Upper lobe of left lung (tissue), 6 donors: ENCODE measurements at regions not wholly inside any gene's neighbourhood (a gene's known extent, or its start where the extent isn't known, plus 50 kb on each side); places are given as distances from the start of the nearest gene placed in this dataset.

Experiments used
- ATAC-seq, 2 donors: fragments of 200-7000 bp; cut with Tn5 transposase; one replicate each; pipeline ENCODE4 v1.9.1; 2022; ENCODE audit warnings: mild to moderate bottlenecking in 2 of 2, moderate library complexity in 2 of 2; ENCODE audit not compliant: low FRiP score in 2 of 2
- DNase-seq, 2 donors: peaks; one replicate each; pipeline ENCODE4 v3.0.0-alpha.2; 2019 to 2020
- H3K27ac ChIP-seq, 4 donors: fragments of 200-600 bp; sonication (generic); one replicate each; pipeline ENCODE4 v1.5.1; 2016 to 2019
- H3K27me3 ChIP-seq, 4 donors: fragments of 200-600 bp; sonication (generic); one replicate each; pipeline ENCODE4 v1.5.1; 2017 to 2019
- H3K36me3 ChIP-seq, 4 donors: fragments of 200-600 bp; sonication (generic); one replicate each; pipeline ENCODE4 v1.5.1; 2016 to 2019
- H3K4me1 ChIP-seq, 4 donors: fragments of 200-600 bp; sonication (generic); one replicate each; pipeline ENCODE4 v1.5.1; 2018 to 2019
- H3K4me3 ChIP-seq, 4 donors: fragments of 200-600 bp; sonication (generic); one replicate each; pipeline ENCODE4 v1.5.1; 2017 to 2019; ENCODE audit warnings: mild to moderate bottlenecking in 2 of 4, moderate library complexity in 1 of 4
- H3K9me3 ChIP-seq, 4 donors: fragments of 200-600 bp; sonication (generic); one replicate each; pipeline ENCODE4 v1.5.1; 2018 to 2019
- CTCF ChIP-seq, 6 experiments: fragments of 450-650 bp in 4 of 6; fragments of 200-600 bp in 2 of 6; sonication (generic) in 2 of 6; IDR thresholded peaks; one replicate each; pipeline ENCODE4 v1.5.1; 2016 to 2019; ENCODE audit warnings: antibody characterized with exemption in 6 of 6
- EP300 ChIP-seq, 4 donors: sonication (generic); formaldehyde crosslinking; IDR thresholded peaks; one replicate each; pipeline ENCODE4 v1.5.1; 2017; ENCODE audit warnings: antibody characterized with exemption in 4 of 4, control low read depth in 2 of 4
- POLR2A ChIP-seq, 4 donors: fragments of 450-650 bp; IDR thresholded peaks; one replicate each; pipeline ENCODE4 v1.5.1; 2016 to 2017; ENCODE audit warnings: antibody characterized with exemption in 4 of 4, mild to moderate bottlenecking in 2 of 4
- POLR2AphosphoS5 ChIP-seq, 2 donors: sonication (generic); formaldehyde crosslinking; IDR thresholded peaks; one replicate each; pipeline ENCODE4 v1.5.1; 2017; ENCODE audit warnings: antibody characterized with exemption in 2 of 2
- WGBS, 2 donors: methylation state at CpG; one replicate each; pipeline ENCODE4 v1.1.5; 2017 to 2018; 5-methylcytosine and 5-hydroxymethylcytosine counted together
- donor health status: DM: no; HTN: no; CAD: no; lungs with moderate emphysema.
- donor health status: DM: no; HTN: yes; CAD: no; lungs with severe emphysema.

GRCh38 chr5:174998131-174998730, 273.8 kb downstream of the MSX2 start:
- Histone ChIP-seq H3K27ac (no peak overlapping the region), H3K36me3 (no peaks in the 10 kb centered on the region), H3K27me3 (no peaks in the 10 kb centered on the region), H3K4me1 (no peaks in the 10 kb centered on the region), H3K4me3 (no peak overlapping the region), H3K9me3 (peaks cover 0 to 8% (median 6%) of the 10 kb centered on the region in 4 donors)
- DNase-seq (no peak), ATAC-seq (no peak)
- TF ChIP-seq POLR2AphosphoS5 (IDR thresholded peaks at IDR 0.05): no peak
- no peak for TF ChIP-seq POLR2A (IDR thresholded peaks at IDR 0.05)
- no peak for TF ChIP-seq CTCF (IDR thresholded peaks at IDR 0.05)
- TF ChIP-seq EP300 (IDR thresholded peaks at IDR 0.05): no peak
- 82% methylated on average over 5 of the region's 5 CpGs for WGBS, 2 donors

GRCh38 chr5:174997688-174998087, 273.3 kb downstream of the MSX2 start:
- WGBS, 2 donors: 39 to 43% methylated on average over 1 of the region's 1 CpG

GRCh38 chr5:174996941-174997340, 272.6 kb downstream of the MSX2 start:
- DNase-seq: no peak
- WGBS, 2 donors: 80 to 84% methylated on average over 4 of the region's 4 CpGs
- peaks cover 0 to 8% (median 6%) of the 10 kb centered on the region in 4 donors for H3K9me3 ChIP-seq
- TF ChIP-seq EP300 (IDR thresholded peaks at IDR 0.05) (no peak), CTCF (IDR thresholded peaks at IDR 0.05) (no peak), POLR2AphosphoS5 (IDR thresholded peaks at IDR 0.05) (no peak), POLR2A (IDR thresholded peaks at IDR 0.05) (no peak)
- no peak overlapping the region for H3K27ac ChIP-seq
- no peak for ATAC-seq
- no peak overlapping the region for H3K4me3 ChIP-seq
- H3K36me3 ChIP-seq: no peaks in the 10 kb centered on the region
- no peaks in the 10 kb centered on the region for H3K4me1 ChIP-seq
- H3K27me3 ChIP-seq: no peaks in the 10 kb centered on the region

More at GRCh38 chr5:174997688-174998087, 273.3 kb downstream of the MSX2 start:
- DNase-seq: no peak
- Histone ChIP-seq H3K27ac (no peak overlapping the region), H3K4me1 (no peaks in the 10 kb centered on the region), H3K4me3 (no peak overlapping the region), H3K36me3 (no peaks in the 10 kb centered on the region), H3K27me3 (no peaks in the 10 kb centered on the region), H3K9me3 (peaks cover 0 to 8% (median 6%) of the 10 kb centered on the region in 4 donors)
- no peak for ATAC-seq
- TF ChIP-seq CTCF (IDR thresholded peaks at IDR 0.05) (no peak), POLR2A (IDR thresholded peaks at IDR 0.05) (no peak)

- H3K36me3 ChIP-seq: no peaks in the 10 kb centered on the region
- H3K4me3 ChIP-seq: no peak overlapping the region
- ATAC-seq: no peak
- H3K27me3 ChIP-seq: no peaks in the 10 kb centered on the region
- WGBS, 2 donors: 86 to 87% methylated on average over 3 of the region's 3 CpGs
- TF ChIP-seq POLR2AphosphoS5 (IDR thresholded peaks at IDR 0.05): no peak
- TF ChIP-seq POLR2A (IDR thresholded peaks at IDR 0.05): no peak
- no peak for TF ChIP-seq CTCF (IDR thresholded peaks at IDR 0.05)
- no peak for TF ChIP-seq EP300 (IDR thresholded peaks at IDR 0.05)
- no peak overlapping the region for H3K27ac ChIP-seq
- DNase-seq: no peak
- H3K4me1 ChIP-seq: no peaks in the 10 kb centered on the region
- H3K9me3 ChIP-seq: peaks cover 0 to 8% (median 6%) of the 10 kb centered on the region in 4 donors
Observed at GRCh38 chr5:174995827-174996226, 271.4 kb downstream of the MSX2 start.

- no peak for ATAC-seq
- TF ChIP-seq CTCF (IDR thresholded peaks at IDR 0.05) (no peak), POLR2AphosphoS5 (IDR thresholded peaks at IDR 0.05) (no peak), POLR2A (IDR thresholded peaks at IDR 0.05) (no peak), EP300 (IDR thresholded peaks at IDR 0.05) (no peak)
- Histone ChIP-seq H3K27me3 (no peaks in the 10 kb centered on the region), H3K9me3 (no peaks in the 10 kb centered on the region), H3K36me3 (no peaks in the 10 kb centered on the region), H3K4me3 (no peak overlapping the region), H3K4me1 (no peaks in the 10 kb centered on the region), H3K27ac (no peak overlapping the region)
- no peak for DNase-seq
- 38 to 44% methylated on average over 4 of the region's 4 CpGs for WGBS, 2 donors
Observed at GRCh38 chr5:174991847-174992246, 267.5 kb downstream of the MSX2 start.
